CD4-positive, alpha-beta T cell treated with Interleukin-4 for 1 hour (primary cell): ENCODE measurements at regions not wholly inside any gene's neighbourhood (a gene's known extent, or its start where the extent isn't known, plus 50 kb on each side); places are given as distances from the start of the nearest gene placed in this dataset.
"Not testable (repeated sequence)": the region's sequence is repeated elsewhere in the genome, so short reads cannot be mapped to it uniquely, and the experiment has no call there.

ENCODE experiments used
- DNase-seq, 2 donors: peaks; one replicate each; pipeline ENCODE4 v3.0.0-alpha.2; 2020 to 2022

DNA sequence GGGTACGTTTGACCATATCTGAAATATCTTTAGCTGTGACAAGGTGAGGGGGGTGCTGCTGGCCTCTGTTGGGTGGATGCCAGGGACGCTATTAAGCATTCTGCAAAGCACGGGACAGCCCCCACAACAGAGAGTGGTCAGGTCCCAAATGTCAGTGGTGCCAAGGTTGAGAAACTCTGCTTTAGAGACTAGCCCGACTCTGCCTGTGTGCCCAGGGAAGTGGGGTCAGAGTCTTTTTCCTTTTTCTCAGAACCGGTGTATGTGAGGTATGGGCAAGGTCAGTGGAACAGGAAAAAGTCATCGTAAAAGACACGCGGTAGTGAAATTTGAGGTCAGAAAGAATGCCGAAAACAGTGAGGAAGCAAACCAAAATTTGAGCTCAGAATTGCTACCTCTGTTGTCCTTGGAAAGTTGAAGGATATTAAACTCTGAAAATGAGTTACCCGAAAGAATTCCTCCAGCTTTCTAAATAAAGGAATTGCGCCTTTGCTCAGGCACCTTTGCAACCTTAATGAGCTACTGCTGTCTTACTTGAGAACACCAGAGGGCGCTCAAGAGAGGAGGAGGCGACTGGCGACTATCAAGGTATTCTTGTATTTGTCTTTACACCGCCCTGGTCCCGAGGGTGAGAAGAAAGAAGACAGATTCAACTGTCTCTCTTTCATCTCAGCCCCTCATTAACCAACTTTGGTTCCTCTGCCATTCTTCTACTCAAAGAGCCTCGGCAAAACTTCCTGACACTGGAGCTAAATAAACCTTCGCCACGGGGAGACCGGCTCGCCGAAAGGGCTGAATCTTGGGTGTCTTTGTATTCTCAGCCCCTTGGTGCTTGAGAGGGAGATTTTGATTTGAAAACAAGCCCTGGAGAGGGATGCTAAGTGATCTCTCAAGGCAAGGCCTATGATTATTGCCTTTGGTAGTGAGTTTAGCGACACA, 85.4 kb upstream of the OLIG2 start:
- DNase-seq = peak; percentile 45 to 59

DNA sequence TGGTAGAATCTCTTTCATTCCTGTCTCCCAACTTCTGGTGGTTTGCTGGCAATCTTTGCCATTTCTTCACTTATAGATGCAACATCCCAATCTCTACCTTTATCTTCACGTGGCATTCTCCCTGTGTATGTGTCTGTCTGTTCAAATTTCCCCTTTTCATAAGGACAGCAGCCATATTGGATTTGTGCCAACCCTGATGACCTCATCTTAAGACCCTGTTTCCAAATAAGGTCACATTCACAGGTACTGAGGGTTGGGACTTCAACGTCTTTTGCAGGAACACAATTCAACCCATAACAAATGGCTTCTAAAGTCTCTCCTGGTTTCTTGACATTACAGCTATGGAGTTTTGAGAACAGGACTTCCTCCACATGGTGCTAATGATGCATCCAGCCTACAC, 84.5 kb upstream of the OLIG2 start:
- no peak for DNase-seq

DNA sequence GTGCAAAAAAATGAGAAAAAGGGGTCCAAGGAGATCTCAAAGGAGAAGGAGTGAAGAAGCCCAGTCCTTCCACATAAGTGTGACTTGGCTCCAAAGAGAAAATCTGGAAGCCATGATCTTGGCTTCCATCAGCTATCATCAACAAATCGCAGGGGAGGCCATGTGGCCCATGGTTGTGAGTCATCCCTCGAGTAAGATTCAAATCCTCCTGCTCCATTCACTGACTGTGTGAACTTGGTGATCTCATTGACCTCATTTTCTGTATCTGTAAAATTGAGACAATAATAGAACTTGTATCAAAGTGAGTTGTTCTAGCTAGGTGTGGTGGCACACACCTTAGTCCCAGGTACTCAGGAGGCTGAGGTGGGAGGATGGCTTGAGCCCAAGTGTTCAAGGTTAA, 79.1 kb upstream of the OLIG2 start:
- DNase-seq = no peak

DNA sequence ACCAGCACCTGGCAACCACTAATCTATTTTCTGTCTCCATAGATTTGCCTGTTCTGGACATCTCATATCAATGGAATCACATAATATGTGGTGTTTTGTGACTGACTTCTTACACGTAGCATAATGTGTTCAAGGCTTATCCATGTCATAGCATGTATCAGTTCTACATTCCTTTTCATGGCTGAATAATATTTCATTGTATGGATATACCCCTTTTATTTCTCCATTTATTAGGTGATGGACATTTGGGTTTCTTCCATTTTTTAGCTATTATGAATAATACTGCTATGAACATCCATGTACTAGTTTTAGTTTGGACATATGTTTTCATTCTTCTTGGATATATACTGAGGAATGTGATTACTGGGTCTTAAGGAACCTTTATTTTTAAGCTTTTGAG, 78.0 kb upstream of the OLIG2 start:
- no peak for DNase-seq

- DNase-seq = no peak
These were observed 76.0 kb upstream of the OLIG2 start for GRCh38 chr21:32949701-32950100.

GRCh38 chr21:32951041-32951440, 74.7 kb upstream of the OLIG2 start:
- DNase-seq = no peak

- no peak for DNase-seq
These were observed 71.4 kb upstream of the OLIG2 start for GRCh38 chr21:32954353-32954752.

GRCh38 chr21:32955311-32956060, 70.2 kb upstream of the OLIG2 start:
- DNase-seq = no peak

GRCh38 chr21:32956061-32956656, 69.6 kb upstream of the OLIG2 start:
- no peak for DNase-seq

DNA sequence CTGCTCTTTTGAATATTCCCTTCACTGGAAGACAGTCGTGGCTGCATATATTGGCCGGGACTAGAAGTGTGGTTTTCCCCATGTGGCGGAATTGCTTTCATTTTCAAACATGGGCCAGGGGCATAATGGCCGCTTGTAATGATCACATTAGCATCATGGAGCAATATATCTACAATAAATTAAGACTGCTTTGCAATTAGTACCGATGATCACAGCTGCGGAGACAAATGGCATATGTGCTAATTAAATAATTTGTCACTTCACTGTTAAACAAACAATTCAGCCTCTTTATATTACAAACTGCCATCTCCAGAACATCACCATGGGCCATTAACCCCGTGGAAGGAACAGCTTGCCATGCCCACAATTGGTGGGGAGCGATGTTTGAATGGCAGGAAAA, 68.2 kb upstream of the OLIG2 start:
- DNase-seq = no peak

GRCh38 chr21:32958288-32959002, 67.3 kb upstream of the OLIG2 start:
- DNase-seq = no peak

- no peak for DNase-seq
These were observed 63.5 kb upstream of the OLIG2 start for GRCh38 chr21:32962268-32962667.

DNA sequence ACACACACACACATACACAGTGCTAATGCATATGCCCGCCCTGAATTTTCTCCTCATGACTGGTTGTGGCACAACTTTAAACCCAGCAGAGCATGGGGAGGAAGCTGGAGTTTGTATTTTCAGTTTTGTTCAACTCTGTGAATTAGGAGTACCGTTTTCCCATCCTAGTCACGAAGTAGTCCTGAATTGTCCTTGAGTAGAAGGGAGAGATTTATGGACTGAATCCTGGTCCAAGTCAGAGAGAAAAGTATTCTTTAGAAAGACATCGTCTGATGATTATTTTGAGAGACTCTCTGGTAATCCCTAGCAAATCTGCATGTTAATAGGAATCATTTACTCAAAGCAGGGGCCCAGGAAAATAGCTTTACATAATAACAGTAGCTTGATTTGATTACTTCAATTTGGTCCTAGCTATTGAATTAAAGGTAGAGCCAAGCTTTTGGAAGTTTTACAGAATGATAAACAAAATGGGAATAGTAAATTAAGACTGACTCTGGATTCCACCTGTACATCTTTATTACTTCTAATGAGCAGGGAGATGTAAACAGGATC, 60.5 kb upstream of the OLIG2 start:
- DNase-seq = no peak

GRCh38 chr21:32966120-32966519, 59.6 kb upstream of the OLIG2 start:
- peak in 1 of 2 donors; percentile 13 for DNase-seq

- DNase-seq = not testable (repeated sequence)
These were observed 57.6 kb upstream of the OLIG2 start for GRCh38 chr21:32968103-32968502.

DNA sequence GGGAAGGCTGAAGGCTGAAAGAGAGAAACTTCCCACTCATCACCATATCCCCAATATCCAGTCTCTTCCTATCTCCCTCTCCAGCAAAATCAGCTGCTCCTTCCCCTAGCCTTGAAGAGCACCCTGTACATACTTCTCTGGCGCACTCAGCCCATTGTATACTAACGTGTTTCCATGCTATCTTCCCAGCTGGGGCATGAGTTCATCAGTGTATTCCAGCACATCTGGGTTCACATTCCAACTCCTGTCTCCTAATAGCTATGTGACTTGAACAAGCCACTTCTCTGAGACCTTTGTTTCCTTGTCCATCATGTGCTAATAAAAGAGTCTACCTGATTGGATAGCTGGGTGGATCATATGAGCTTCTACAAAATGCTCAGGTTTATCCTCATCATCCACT, 51.1 kb upstream of the OLIG2 start:
- DNase-seq = no peak

- DNase-seq = no peak
These were observed 49.8 kb upstream of the OLIG2 start for GRCh38 chr21:32975811-32976431.
